HG03139 (cell line): ENCODE measurements at regions not wholly inside any gene's neighbourhood (a gene's known extent, or its start where the extent isn't known, plus 50 kb on each side); places are given as distances from the start of the nearest gene placed in this dataset.
"Not testable (repeated sequence)": the region's sequence is repeated elsewhere in the genome, so short reads cannot be mapped to it uniquely, and the experiment has no call there.

Experiments used
- ATAC-seq: cut with Tn5 transposase; IDR thresholded peaks from one replicate; pipeline ENCODE4 v1.9.1; 2021; ENCODE audit not compliant: unreplicated experiment

DNA sequence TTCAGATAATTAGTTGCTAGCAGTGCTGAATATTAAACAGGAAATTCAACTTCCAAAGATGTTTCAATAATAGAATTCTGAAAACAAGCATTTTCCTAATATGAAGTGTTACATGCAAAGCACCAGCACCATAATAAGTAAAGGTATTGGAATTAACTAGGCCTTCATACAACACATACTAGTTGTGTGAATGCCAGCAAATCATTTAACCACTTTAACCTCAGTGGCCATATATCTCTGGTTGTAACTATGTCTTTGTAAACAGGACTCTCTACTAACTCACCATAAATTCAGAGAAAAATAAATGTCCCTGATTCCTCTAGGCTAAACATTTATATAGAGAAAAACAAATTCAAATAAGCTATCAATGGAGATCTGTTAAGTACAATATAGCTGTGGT is 65.1 kb upstream of the NBPF26 start:
- ATAC-seq: not testable (repeated sequence)

- not testable (repeated sequence) for ATAC-seq
Observed at GRCh38 chr1:120659133-120659532, 64.6 kb upstream of the NBPF26 start.

- ATAC-seq: not testable (repeated sequence)
Observed at GRCh38 chr1:120664376-120665249, 59.1 kb upstream of the NBPF26 start.

GRCh38 chr1:120665250-120665577 is 58.5 kb upstream of the NBPF26 start:
- not testable (repeated sequence) for ATAC-seq

GRCh38 chr1:120668187-120668586 is 55.6 kb upstream of the NBPF26 start:
- ATAC-seq: not testable (repeated sequence)
